ENCODE measurements at regions not wholly inside any gene's neighbourhood (a gene's known extent, or its start where the extent isn't known, plus 50 kb on each side); places are given as distances from the start of the nearest gene placed in this dataset.

DNA sequence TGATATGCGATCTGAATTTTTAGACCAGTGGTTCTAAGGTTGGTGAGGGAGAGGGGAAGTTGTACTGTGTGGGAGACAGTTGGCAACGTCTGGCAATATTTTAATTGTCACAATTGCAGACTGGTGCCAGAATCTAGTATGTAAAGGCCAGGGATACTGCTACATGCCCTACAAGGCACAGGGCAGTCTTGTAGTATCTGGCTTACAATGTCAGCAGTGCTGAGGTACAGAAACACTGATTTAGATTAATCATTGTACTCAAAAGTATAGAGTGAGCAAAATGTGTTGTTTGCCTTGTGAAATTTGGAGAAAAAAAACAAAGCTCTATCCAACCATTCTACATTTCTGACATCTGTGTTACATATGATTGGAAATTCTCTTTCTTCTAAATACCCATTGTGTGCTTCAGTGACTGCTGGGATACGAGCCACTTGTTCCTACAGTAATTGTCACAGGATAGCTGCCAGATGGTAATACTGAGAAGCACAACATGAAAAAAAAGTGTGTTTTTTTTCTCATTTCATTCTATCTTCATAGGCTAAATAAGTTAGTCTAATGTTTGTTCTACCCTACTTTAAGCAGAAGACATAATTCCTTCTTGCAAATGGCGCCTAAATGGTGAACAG, 526.7 kb upstream of the AGA start:
- TF ChIP-seq POLR2A (IDR thresholded peaks at IDR 0.05; ENCODE audit: low read depth) (no peak), POLR2AphosphoS5 (IDR thresholded peaks at IDR 0.05) (no peak), EP300 (IDR thresholded peaks at IDR 0.05) (no peak)
- TF ChIP-seq, protein P1, sequence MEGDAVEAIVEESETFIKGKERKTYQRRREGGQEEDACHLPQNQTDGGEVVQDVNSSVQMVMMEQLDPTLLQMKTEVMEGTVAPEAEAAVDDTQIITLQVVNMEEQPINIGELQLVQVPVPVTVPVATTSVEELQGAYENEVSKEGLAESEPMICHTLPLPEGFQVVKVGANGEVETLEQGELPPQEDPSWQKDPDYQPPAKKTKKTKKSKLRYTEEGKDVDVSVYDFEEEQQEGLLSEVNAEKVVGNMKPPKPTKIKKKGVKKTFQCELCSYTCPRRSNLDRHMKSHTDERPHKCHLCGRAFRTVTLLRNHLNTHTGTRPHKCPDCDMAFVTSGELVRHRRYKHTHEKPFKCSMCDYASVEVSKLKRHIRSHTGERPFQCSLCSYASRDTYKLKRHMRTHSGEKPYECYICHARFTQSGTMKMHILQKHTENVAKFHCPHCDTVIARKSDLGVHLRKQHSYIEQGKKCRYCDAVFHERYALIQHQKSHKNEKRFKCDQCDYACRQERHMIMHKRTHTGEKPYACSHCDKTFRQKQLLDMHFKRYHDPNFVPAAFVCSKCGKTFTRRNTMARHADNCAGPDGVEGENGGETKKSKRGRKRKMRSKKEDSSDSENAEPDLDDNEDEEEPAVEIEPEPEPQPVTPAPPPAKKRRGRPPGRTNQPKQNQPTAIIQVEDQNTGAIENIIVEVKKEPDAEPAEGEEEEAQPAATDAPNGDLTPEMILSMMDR (IDR thresholded peaks at IDR 0.05): no peak
- 72% methylated on average over 4 of the region's 4 CpGs for WGBS
- DNase-seq (ENCODE audit: extremely low spot score): no peak
- Histone ChIP-seq H3K27me3 (no peaks in the 10 kb centered on the region), H3K36me3 (no peaks in the 10 kb centered on the region), H3K9me3 (no peaks in the 10 kb centered on the region), H3K4me3 (no peak overlapping the region), H3K27ac (replicated peaks in 1 of 4) (no peak overlapping the region), H3K4me1 (no peaks in the 10 kb centered on the region)
- intact Hi-C loops (cut with DNase I): no loop called here

DNA sequence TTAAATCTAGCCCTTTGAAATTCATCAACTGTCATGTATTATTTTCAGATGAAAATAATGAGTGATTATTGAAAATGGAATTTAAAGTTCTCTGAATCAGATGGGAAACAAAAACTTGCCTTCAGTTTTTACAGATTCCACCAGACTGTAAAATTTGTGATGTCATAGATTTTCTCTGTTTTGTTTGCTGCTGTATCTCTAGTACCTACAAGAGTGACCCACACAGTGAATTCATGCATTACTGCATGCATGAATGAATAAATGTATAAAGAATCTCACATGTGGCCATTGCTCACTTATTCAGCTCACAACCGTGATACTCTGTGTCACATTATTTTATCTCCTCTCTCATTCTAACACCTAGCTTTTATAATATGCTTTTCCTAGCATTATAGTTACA, 532.2 kb upstream of the AGA start:
- DNase-seq (ENCODE audit: extremely low spot score): no peak
- Histone ChIP-seq H3K27ac (replicated peaks in 1 of 4) (no peak overlapping the region), H3K9me3 (no peaks in the 10 kb centered on the region), H3K4me1 (no peaks in the 10 kb centered on the region), H3K4me3 (no peak overlapping the region), H3K27me3 (no peaks in the 10 kb centered on the region), H3K36me3 (no peaks in the 10 kb centered on the region)
- intact Hi-C loops (cut with DNase I): no loop called here
- WGBS: 87% methylated on average over 1 of the region's 1 CpG
- TF ChIP-seq POLR2A (IDR thresholded peaks at IDR 0.05; ENCODE audit: low read depth): no peak
- TF ChIP-seq, protein P1 (IDR thresholded peaks at IDR 0.05): no peak
- TF ChIP-seq EP300 (IDR thresholded peaks at IDR 0.05): no peak
- no peak for TF ChIP-seq POLR2AphosphoS5 (IDR thresholded peaks at IDR 0.05)

DNA sequence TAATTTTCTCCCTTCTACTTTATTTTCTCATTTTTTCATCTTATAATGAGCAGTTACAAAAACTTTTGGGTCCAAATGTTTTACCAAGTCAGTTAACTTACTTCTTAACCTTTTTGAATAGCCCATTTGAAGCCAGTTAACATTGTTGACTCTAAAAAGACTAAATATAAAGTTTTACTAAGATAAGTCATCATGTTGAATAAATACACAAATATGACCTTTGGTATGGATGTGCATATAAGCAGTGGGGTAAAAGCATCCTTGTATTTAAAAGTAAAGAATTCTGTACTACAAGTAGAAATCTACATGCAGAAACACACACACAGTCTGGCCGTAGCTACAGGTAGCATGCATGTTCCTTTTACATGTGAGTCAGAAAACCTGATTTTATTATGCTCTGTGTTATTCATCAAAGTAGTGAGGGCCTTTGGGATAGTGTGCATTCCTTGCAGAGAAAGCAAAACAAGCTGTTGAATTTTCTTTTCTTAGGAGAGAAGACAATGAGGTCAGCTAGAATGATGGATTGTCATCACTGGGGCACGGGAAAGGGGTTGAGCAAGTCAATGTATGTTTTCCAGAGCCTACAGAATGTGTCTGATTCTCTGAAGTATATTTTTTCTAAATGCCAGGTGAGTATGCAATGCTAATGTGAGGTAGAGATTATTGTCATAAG, 533.2 kb upstream of the AGA start:
- Histone ChIP-seq H3K9me3 (no peaks in the 10 kb centered on the region), H3K4me1 (no peaks in the 10 kb centered on the region), H3K27ac (replicated peaks in 1 of 4) (no peak overlapping the region), H3K36me3 (no peaks in the 10 kb centered on the region), H3K4me3 (no peak overlapping the region), H3K27me3 (no peaks in the 10 kb centered on the region)
- 50% methylated on average over 2 of the region's 2 CpGs for WGBS
- TF ChIP-seq, protein P1 (IDR thresholded peaks at IDR 0.05): no peak
- TF ChIP-seq EP300 (IDR thresholded peaks at IDR 0.05) (no peak), POLR2A (IDR thresholded peaks at IDR 0.05; ENCODE audit: low read depth) (no peak), POLR2AphosphoS5 (IDR thresholded peaks at IDR 0.05) (no peak)
- DNase-seq (ENCODE audit: extremely low spot score): no peak
- intact Hi-C loops (cut with DNase I): no loop called here

DNA sequence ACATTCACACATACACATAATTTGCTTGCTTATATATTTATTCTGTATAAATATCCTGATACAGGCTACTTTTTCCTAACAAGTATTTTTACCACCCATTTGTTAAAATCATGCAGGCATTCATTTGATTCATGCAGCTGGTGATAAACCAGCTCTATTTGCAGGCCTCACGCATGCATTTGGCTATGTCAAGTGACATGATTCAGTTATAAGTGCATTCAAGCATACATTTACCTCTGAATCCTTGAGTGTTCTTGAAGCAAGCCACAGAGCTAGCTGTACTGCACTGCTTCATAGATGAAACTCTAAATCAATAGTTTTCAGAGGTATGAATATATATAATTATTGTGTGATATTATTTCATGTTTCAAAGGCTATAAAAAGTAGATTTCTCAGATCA, 544.0 kb upstream of the AGA start:
- H3K36me3 ChIP-seq: no peaks in the 10 kb centered on the region
- no peaks in the 10 kb centered on the region for H3K9me3 ChIP-seq
- H3K27me3 ChIP-seq: no peaks in the 10 kb centered on the region
- DNase-seq (ENCODE audit: extremely low spot score): no peak
- WGBS: 86% methylated on average over 1 of the region's 1 CpG
- intact Hi-C loops (cut with DNase I): no loop called here
- H3K4me3 ChIP-seq: no peak overlapping the region
- no peak overlapping the region for H3K27ac ChIP-seq (replicated peaks in 1 of 4)
- TF ChIP-seq, protein P1 (IDR thresholded peaks at IDR 0.05): no peak
- no peak for TF ChIP-seq POLR2AphosphoS5 (IDR thresholded peaks at IDR 0.05)
- no peak for TF ChIP-seq EP300 (IDR thresholded peaks at IDR 0.05)
- TF ChIP-seq POLR2A (IDR thresholded peaks at IDR 0.05; ENCODE audit: low read depth): no peak
- no peaks in the 10 kb centered on the region for H3K4me1 ChIP-seq

Data from esophagus muscularis mucosa (tissue), 4 donors.